ENCODE measurements at regions not wholly inside any gene's neighbourhood (a gene's known extent, or its start where the extent isn't known, plus 50 kb on each side); places are given as distances from the start of the nearest gene placed in this dataset.

- no peak for DNase-seq
- Mint-ChIP-seq H3K9me3 (no peaks in the 10 kb centered on the region), H3K36me3 (ENCODE audit: low read depth) (no peaks in the 10 kb centered on the region), H3K27ac (no peak overlapping the region), H3K4me1 (no peaks in the 10 kb centered on the region), H3K27me3 (no peaks in the 10 kb centered on the region), H3K4me3 (no peak overlapping the region)
- ChIA-PET POLR2A (no interaction called here), CTCF (no interaction called here)
Observed at GRCh38 chr6:21970569-21971300, 326.1 kb downstream of the PRL start.

- Mint-ChIP-seq H3K4me1 (no peaks in the 10 kb centered on the region), H3K9me3 (no peaks in the 10 kb centered on the region), H3K27me3 (no peaks in the 10 kb centered on the region), H3K4me3 (no peak overlapping the region), H3K36me3 (ENCODE audit: low read depth) (no peaks in the 10 kb centered on the region), H3K27ac (no peak overlapping the region)
- CTCF ChIA-PET, result interaction anchor here (0.5 kb wide), 1 partner anchor 374 kb away, joined by 3 read pairs; no protein-coding TSS in a partner anchor
- POLR2A ChIA-PET, result no interaction called here
- no peak for DNase-seq
Observed at GRCh38 chr6:21971541-21971940, 325.3 kb downstream of the PRL start.

DNA sequence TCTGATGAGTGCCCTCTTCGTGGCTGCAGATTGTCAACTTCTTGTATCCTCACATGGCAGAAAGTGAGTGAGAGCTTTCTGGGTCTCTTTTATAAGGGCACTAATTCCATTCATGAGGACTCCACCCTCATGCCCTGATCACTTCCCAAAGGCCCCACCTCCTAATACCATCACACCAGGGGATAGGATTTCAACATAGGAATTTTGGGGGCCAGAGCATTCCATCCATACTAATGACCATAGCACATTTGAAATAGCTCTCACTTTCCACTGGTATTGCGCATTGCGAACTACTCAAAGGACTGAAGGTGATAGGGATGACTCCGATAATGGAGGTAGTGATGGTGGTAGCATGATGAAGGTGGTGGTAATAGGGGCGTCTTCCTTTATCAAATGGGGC, 324.3 kb downstream of the PRL start:
- Mint-ChIP-seq H3K9me3 (peaks cover 2% of the 10 kb centered on the region), H3K36me3 (ENCODE audit: low read depth) (no peaks in the 10 kb centered on the region), H3K27me3 (no peaks in the 10 kb centered on the region), H3K4me3 (no peak overlapping the region), H3K4me1 (no peaks in the 10 kb centered on the region), H3K27ac (no peak overlapping the region)
- ChIA-PET CTCF (no interaction called here), POLR2A (no interaction called here)
- DNase-seq, result no peak

DNA sequence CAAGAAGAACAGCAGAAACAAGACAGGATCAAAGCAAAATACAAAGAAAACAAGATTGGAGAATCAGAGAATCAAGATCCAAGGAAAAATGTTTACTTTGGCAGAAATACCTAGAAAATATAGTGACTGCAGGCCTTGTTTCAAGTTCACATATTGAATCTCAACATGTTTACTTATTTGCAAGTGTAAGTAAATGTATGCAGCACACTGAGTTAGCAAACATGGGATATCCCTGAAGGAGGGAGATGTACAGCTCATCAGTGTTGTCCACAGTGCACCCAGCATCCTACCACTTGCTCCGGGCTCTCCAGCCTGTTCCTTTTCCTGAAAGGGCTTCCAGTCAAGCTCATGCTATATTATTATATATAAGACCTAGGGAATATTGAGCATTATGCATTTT, 319.5 kb downstream of the PRL start:
- Mint-ChIP-seq H3K4me3 (no peak overlapping the region), H3K4me1 (no peaks in the 10 kb centered on the region), H3K27me3 (no peaks in the 10 kb centered on the region), H3K36me3 (ENCODE audit: low read depth) (no peaks in the 10 kb centered on the region), H3K9me3 (peaks cover 2% of the 10 kb centered on the region), H3K27ac (no peak overlapping the region)
- POLR2A ChIA-PET, result no interaction called here
- no peak for DNase-seq
- CTCF ChIA-PET, result no interaction called here

GRCh38 chr6:21981235-21981833, 315.5 kb downstream of the PRL start:
- no peak for DNase-seq
- POLR2A ChIA-PET, result no interaction called here
- CTCF ChIA-PET, result no interaction called here
- Mint-ChIP-seq H3K9me3 (peaks cover 2% of the 10 kb centered on the region), H3K27me3 (no peaks in the 10 kb centered on the region), H3K27ac (no peak overlapping the region), H3K36me3 (ENCODE audit: low read depth) (no peaks in the 10 kb centered on the region), H3K4me3 (no peak overlapping the region), H3K4me1 (no peaks in the 10 kb centered on the region)

DNA sequence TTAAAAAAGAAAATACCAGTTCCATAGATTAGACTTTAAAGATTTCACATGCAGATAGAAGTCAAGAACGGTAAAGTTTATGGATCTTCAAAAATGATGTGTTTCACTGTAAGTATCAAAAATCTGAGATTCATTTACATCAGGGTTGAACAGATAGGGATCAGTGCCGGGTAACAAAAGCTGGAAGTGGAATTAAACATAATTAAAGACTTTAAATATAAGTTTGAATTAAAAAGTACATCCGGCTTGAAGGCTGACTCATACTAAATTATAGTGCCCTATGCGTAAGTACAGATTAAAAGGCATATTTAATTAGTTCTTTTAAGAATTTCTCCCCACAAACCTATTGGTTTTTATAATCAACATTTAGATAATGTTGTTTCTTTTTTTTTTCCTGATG, 312.7 kb downstream of the PRL start:
- CTCF ChIA-PET, result no interaction called here
- POLR2A ChIA-PET, result no interaction called here
- Mint-ChIP-seq H3K36me3 (ENCODE audit: low read depth) (no peaks in the 10 kb centered on the region), H3K4me3 (no peak overlapping the region), H3K27me3 (no peaks in the 10 kb centered on the region), H3K27ac (no peak overlapping the region), H3K4me1 (peaks cover 6% of the 10 kb centered on the region), H3K9me3 (no peaks in the 10 kb centered on the region)
- no peak for DNase-seq

DNA sequence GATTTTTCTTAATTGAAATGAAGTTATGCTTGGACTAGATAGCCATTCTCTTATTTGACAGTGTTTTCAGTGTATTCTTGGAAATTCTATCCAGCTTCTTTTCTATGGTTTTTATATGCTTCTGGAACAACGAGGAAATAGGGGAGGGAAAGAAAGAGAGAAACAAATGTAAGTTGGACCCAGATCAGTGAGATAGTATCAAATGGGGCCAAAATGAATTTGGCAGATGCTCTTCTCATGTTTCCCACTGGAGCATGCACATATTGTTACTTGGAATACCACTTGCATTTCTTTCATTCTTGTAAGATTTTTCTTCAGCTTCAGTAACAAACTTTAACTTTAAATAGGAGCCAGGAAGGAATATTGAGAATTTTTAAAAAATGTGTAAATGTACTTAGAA, 312.3 kb downstream of the PRL start:
- no peak overlapping the region for H3K4me3 Mint-ChIP-seq
- CTCF ChIA-PET, result no interaction called here
- POLR2A ChIA-PET, result no interaction called here

DNA sequence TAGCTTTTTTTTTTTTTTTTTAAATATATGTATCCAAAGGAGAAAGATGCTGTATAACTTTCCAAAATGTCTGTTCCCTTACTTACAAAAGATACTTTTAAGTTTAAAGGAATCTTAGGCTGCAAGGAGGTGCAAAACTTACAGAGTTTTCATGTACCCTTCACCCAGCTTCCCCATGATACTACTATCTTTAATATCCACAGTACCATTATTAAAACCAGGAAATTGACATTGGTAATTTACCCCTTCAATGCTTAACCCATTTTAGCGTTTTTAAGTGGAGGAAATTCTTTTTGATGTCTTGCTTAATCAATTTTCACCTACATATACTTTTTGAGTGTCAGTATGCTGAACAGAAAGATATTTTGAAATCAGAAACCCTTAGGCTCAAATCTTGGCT, 310.9 kb downstream of the PRL start:
- Mint-ChIP-seq H3K9me3 (no peaks in the 10 kb centered on the region), H3K4me3 (no peak overlapping the region), H3K36me3 (ENCODE audit: low read depth) (no peaks in the 10 kb centered on the region), H3K27ac (no peak overlapping the region), H3K27me3 (no peaks in the 10 kb centered on the region), H3K4me1 (peaks cover 6% of the 10 kb centered on the region)
- POLR2A ChIA-PET, result no interaction called here
- DNase-seq, result no peak
- CTCF ChIA-PET, result interaction anchor here (0.6 kb wide), 1 partner anchor 46 kb away, joined by 3 read pairs; no protein-coding TSS in a partner anchor

More for the DNA sequence above, 312.3 kb downstream of the PRL start:
- H3K36me3 Mint-ChIP-seq (ENCODE audit: low read depth), result no peaks in the 10 kb centered on the region
- H3K9me3 Mint-ChIP-seq, result no peaks in the 10 kb centered on the region
- no peak overlapping the region for H3K27ac Mint-ChIP-seq
- DNase-seq, result no peak
- H3K27me3 Mint-ChIP-seq, result no peaks in the 10 kb centered on the region
- H3K4me1 Mint-ChIP-seq, result peaks cover 6% of the 10 kb centered on the region

DNA sequence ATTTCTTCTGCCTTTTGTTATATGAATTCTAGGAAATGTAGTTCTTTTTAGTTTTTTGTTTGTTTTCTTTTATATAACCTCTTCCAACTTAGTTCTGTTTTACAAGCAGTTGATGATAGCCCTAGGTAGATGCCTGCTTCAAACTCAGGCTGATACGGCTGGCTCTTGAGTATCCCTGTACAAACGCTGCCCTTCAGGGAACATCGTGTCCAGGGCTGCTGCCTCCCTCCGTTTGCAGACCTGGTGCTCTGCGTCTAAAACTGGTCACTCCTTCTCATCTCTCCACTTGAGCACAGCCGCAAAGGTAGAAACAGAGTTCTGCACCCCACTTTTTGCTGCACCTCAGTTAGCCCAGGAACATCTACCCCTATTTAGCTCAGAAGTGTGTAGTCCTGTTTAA, 310.1 kb downstream of the PRL start:
- Mint-ChIP-seq H3K27ac (no peak overlapping the region), H3K9me3 (no peaks in the 10 kb centered on the region), H3K27me3 (no peaks in the 10 kb centered on the region), H3K36me3 (ENCODE audit: low read depth) (no peaks in the 10 kb centered on the region), H3K4me1 (peaks cover 6% of the 10 kb centered on the region), H3K4me3 (no peak overlapping the region)
- ChIA-PET CTCF (no interaction called here), POLR2A (no interaction called here)
- DNase-seq, result no peak

GRCh38 chr6:21987501-21987957, 309.3 kb downstream of the PRL start:
- no peak for DNase-seq
- CTCF ChIA-PET, result no interaction called here
- Mint-ChIP-seq H3K27me3 (no peaks in the 10 kb centered on the region), H3K27ac (no peak overlapping the region), H3K4me1 (peaks cover 6% of the 10 kb centered on the region), H3K36me3 (ENCODE audit: low read depth) (no peaks in the 10 kb centered on the region), H3K4me3 (no peak overlapping the region), H3K9me3 (no peaks in the 10 kb centered on the region)
- POLR2A ChIA-PET, result no interaction called here

DNA sequence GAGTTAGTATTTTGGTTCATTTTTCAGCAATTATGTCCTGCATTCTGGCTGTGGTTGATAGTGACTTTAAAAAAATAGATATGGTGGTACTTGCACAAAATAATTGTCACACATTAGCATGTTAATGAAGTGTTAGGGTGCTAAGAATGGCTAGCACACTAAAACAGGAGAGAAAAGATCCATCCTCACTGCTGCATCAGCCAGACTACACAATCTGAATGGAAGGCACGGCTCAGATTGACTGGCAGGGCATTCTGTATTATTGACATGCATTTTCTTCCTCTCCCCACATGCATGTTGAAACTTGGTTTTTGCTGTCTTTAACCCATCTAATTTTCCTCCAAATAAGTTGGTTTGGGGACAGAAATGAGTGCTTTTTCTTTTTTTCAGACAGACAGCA, 306.3 kb downstream of the PRL start:
- Mint-ChIP-seq H3K27me3 (no peaks in the 10 kb centered on the region), H3K36me3 (ENCODE audit: low read depth) (no peaks in the 10 kb centered on the region), H3K4me3 (no peak overlapping the region), H3K4me1 (peaks cover 6% of the 10 kb centered on the region), H3K9me3 (no peaks in the 10 kb centered on the region), H3K27ac (no peak overlapping the region)
- ChIA-PET CTCF (no interaction called here), POLR2A (no interaction called here)
- no peak for DNase-seq

GRCh38 chr6:21992178-21992967, 304.5 kb downstream of the PRL start:
- POLR2A ChIA-PET, result no interaction called here
- H3K4me3 Mint-ChIP-seq, result no peak overlapping the region

GRCh38 chr6:21993841-21994240, 303.0 kb downstream of the PRL start:
- CTCF ChIA-PET, result no interaction called here
- POLR2A ChIA-PET, result no interaction called here
- Mint-ChIP-seq H3K4me3 (no peak overlapping the region), H3K4me1 (no peaks in the 10 kb centered on the region), H3K9me3 (no peaks in the 10 kb centered on the region), H3K36me3 (ENCODE audit: low read depth) (no peaks in the 10 kb centered on the region), H3K27me3 (no peaks in the 10 kb centered on the region), H3K27ac (no peak overlapping the region)
- no peak for DNase-seq

More at GRCh38 chr6:21992178-21992967, 304.5 kb downstream of the PRL start:
- peaks cover under 1% of the 10 kb centered on the region for H3K4me1 Mint-ChIP-seq
- no peaks in the 10 kb centered on the region for H3K36me3 Mint-ChIP-seq (ENCODE audit: low read depth)
- DNase-seq, result no peak
- H3K27me3 Mint-ChIP-seq, result no peaks in the 10 kb centered on the region
- H3K27ac Mint-ChIP-seq, result no peak overlapping the region
- no peaks in the 10 kb centered on the region for H3K9me3 Mint-ChIP-seq
- CTCF ChIA-PET, result no interaction called here

DNA sequence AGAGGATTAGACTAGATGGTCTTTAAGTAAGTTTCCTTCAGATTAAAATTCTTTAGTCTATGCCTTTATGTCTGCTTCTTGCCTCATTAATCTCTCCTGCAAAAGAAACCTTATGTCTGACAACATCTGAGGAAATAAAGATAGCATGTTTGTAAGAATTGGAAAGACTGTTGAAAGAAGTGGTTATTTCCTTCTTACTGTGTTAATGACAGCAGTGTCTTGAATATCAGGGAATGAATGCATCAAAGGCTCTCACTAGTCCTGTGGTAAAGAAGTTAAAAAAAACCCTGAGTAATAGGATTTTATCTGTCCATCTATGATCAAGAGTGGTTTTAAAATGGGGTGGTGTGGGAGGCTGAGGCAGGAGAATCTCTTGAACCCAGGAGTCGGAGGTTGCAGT, 302.0 kb downstream of the PRL start:
- H3K4me1 Mint-ChIP-seq, result no peaks in the 10 kb centered on the region
- POLR2A ChIA-PET, result no interaction called here
- CTCF ChIA-PET, result no interaction called here
- DNase-seq, result no peak
- no peak overlapping the region for H3K4me3 Mint-ChIP-seq
- no peak overlapping the region for H3K27ac Mint-ChIP-seq
- H3K9me3 Mint-ChIP-seq, result no peaks in the 10 kb centered on the region
- no peaks in the 10 kb centered on the region for H3K27me3 Mint-ChIP-seq
- H3K36me3 Mint-ChIP-seq (ENCODE audit: low read depth), result no peaks in the 10 kb centered on the region

Measured in activated CD4-positive, alpha-beta memory T cell treated with anti-CD3 and anti-CD28 coated beads, Interleukin-2, amount 10 ng/mL, durations not matched to agents 7 days and 5 days (primary cell).